ENCODE measurements at regions not wholly inside any gene's neighbourhood (a gene's known extent, or its start where the extent isn't known, plus 50 kb on each side); places are given as distances from the start of the nearest gene placed in this dataset.

GRCh38 chr9:30196941-30197340 lies 2187.5 kb upstream of the ACO1 start:
- Histone ChIP-seq H3K36me3 (no peaks in the 10 kb centered on the region), H3K4me2 (no peak overlapping the region), H3K4me3 (no peak overlapping the region), H3K27me3 (no peaks in the 10 kb centered on the region), H4K20me1 (no peaks in the 10 kb centered on the region), H3K4me1 (no peaks in the 10 kb centered on the region), H3K9me3 (replicated peaks in 1 of 11) (peaks cover 16 to 29% (median 20%) of the 10 kb centered on the region in 11 experiments), H3K27ac (no peak overlapping the region), H3K9ac (no peak overlapping the region)
- no peak for TF ChIP-seq Cebpa-rat (IDR thresholded peaks at IDR 0.05)

GRCh38 chr9:30197453-30197852 lies 2187.0 kb upstream of the ACO1 start:
- H3K9ac ChIP-seq = no peak overlapping the region
- no peaks in the 10 kb centered on the region for H4K20me1 ChIP-seq
- no peaks in the 10 kb centered on the region for H3K36me3 ChIP-seq
- H3K27ac ChIP-seq = no peak overlapping the region
- H3K4me1 ChIP-seq = no peaks in the 10 kb centered on the region
- H3K4me2 ChIP-seq = no peak overlapping the region
- no peak overlapping the region for H3K4me3 ChIP-seq
- no peaks in the 10 kb centered on the region for H3K27me3 ChIP-seq
- H3K9me3 ChIP-seq (replicated peaks in 1 of 11) = peaks cover 16 to 29% (median 20%) of the 10 kb centered on the region in 11 experiments
- no peak for TF ChIP-seq Cebpa-rat (IDR thresholded peaks at IDR 0.05)

- Histone ChIP-seq H4K20me1 (no peaks in the 10 kb centered on the region), H3K4me1 (no peaks in the 10 kb centered on the region), H3K9ac (no peak overlapping the region), H3K9me3 (replicated peaks in 1 of 11) (peaks cover 16 to 29% (median 20%) of the 10 kb centered on the region in 11 experiments), H3K4me2 (no peak overlapping the region), H3K27ac (no peak overlapping the region), H3K27me3 (no peaks in the 10 kb centered on the region), H3K4me3 (no peak overlapping the region), H3K36me3 (no peaks in the 10 kb centered on the region)
- TF ChIP-seq Cebpa-rat (IDR thresholded peaks at IDR 0.05) = no peak
These were observed 2186.5 kb upstream of the ACO1 start for GRCh38 chr9:30197954-30198353.

- TF ChIP-seq Cebpa-rat (IDR thresholded peaks at IDR 0.05) = no peak
- H3K4me2 ChIP-seq = no peak overlapping the region
- no peaks in the 10 kb centered on the region for H3K27me3 ChIP-seq
- no peak overlapping the region for H3K9ac ChIP-seq
- no peaks in the 10 kb centered on the region for H3K4me1 ChIP-seq
- no peak overlapping the region for H3K4me3 ChIP-seq
- peaks cover 16 to 29% (median 20%) of the 10 kb centered on the region in 11 experiments for H3K9me3 ChIP-seq (replicated peaks in 1 of 11)
- H3K27ac ChIP-seq = no peak overlapping the region
- no peaks in the 10 kb centered on the region for H4K20me1 ChIP-seq
- H3K36me3 ChIP-seq = no peaks in the 10 kb centered on the region
These were observed 2185.8 kb upstream of the ACO1 start for GRCh38 chr9:30198463-30199309.

GRCh38 chr9:30201024-30201423 lies 2183.4 kb upstream of the ACO1 start:
- no peaks in the 10 kb centered on the region for H3K4me1 ChIP-seq
- peaks cover 16 to 29% (median 20%) of the 10 kb centered on the region in 11 experiments for H3K9me3 ChIP-seq (replicated peaks in 1 of 11)
- no peaks in the 10 kb centered on the region for H3K36me3 ChIP-seq
- H3K27ac ChIP-seq = no peak overlapping the region
- H3K4me2 ChIP-seq = no peak overlapping the region
- TF ChIP-seq Cebpa-rat (IDR thresholded peaks at IDR 0.05) = no peak
- no peaks in the 10 kb centered on the region for H3K27me3 ChIP-seq
- no peak overlapping the region for H3K9ac ChIP-seq
- no peaks in the 10 kb centered on the region for H4K20me1 ChIP-seq
- H3K4me3 ChIP-seq = no peak overlapping the region

- H3K36me3 ChIP-seq = no peaks in the 10 kb centered on the region
- no peak overlapping the region for H3K27ac ChIP-seq
- H3K9ac ChIP-seq = no peak overlapping the region
- no peak for TF ChIP-seq Cebpa-rat (IDR thresholded peaks at IDR 0.05)
- H3K4me2 ChIP-seq = no peak overlapping the region
- H3K4me3 ChIP-seq = no peak overlapping the region
- H3K9me3 ChIP-seq (replicated peaks in 1 of 11) = no peaks in the 10 kb centered on the region
- no peaks in the 10 kb centered on the region for H3K27me3 ChIP-seq
- H3K4me1 ChIP-seq = no peaks in the 10 kb centered on the region
- no peaks in the 10 kb centered on the region for H4K20me1 ChIP-seq
These were observed 2149.4 kb upstream of the ACO1 start for GRCh38 chr9:30235068-30235467.

GRCh38 chr9:30235564-30235963 lies 2148.9 kb upstream of the ACO1 start:
- Histone ChIP-seq H3K36me3 (no peaks in the 10 kb centered on the region), H3K4me2 (no peak overlapping the region), H3K9me3 (replicated peaks in 1 of 11) (no peaks in the 10 kb centered on the region), H3K4me3 (no peak overlapping the region), H3K9ac (no peak overlapping the region), H4K20me1 (no peaks in the 10 kb centered on the region), H3K27me3 (no peaks in the 10 kb centered on the region), H3K4me1 (no peaks in the 10 kb centered on the region), H3K27ac (no peak overlapping the region)
- TF ChIP-seq Cebpa-rat (IDR thresholded peaks at IDR 0.05) = no peak

GRCh38 chr9:30239878-30240277 lies 2144.6 kb upstream of the ACO1 start:
- H4K20me1 ChIP-seq = no peaks in the 10 kb centered on the region
- H3K4me1 ChIP-seq = peaks cover 0 to 6% (median 0%) of the 10 kb centered on the region in 10 experiments; a peak in 8 of 20 replicates
- no peak overlapping the region for H3K4me3 ChIP-seq
- no peaks in the 10 kb centered on the region for H3K27me3 ChIP-seq
- H3K4me2 ChIP-seq = no peak overlapping the region
- no peak overlapping the region for H3K27ac ChIP-seq
- no peaks in the 10 kb centered on the region for H3K36me3 ChIP-seq
- no peak for TF ChIP-seq Cebpa-rat (IDR thresholded peaks at IDR 0.05)
- H3K9me3 ChIP-seq (replicated peaks in 1 of 11) = no peaks in the 10 kb centered on the region
- no peak overlapping the region for H3K9ac ChIP-seq

GRCh38 chr9:30243467-30243866 lies 2141.0 kb upstream of the ACO1 start:
- Histone ChIP-seq H3K27me3 (no peaks in the 10 kb centered on the region), H3K9me3 (replicated peaks in 1 of 11) (no peaks in the 10 kb centered on the region), H3K4me2 (no peak overlapping the region), H3K4me3 (no peak overlapping the region), H3K27ac (no peak overlapping the region), H3K36me3 (no peaks in the 10 kb centered on the region), H3K4me1 (peaks cover 0 to 19% (median 0%) of the 10 kb centered on the region in 10 experiments; a peak in 8 of 20 replicates), H4K20me1 (no peaks in the 10 kb centered on the region), H3K9ac (no peak overlapping the region)
- no peak for TF ChIP-seq Cebpa-rat (IDR thresholded peaks at IDR 0.05)

GRCh38 chr9:30244877-30245276 lies 2139.6 kb upstream of the ACO1 start:
- Histone ChIP-seq H3K4me2 (peak overlapping the region in 4 of 11 experiments; percentile 40 to 51 (median 43); a peak in 4 of 22 replicates), H3K27ac (no peak overlapping the region), H3K4me1 (peaks cover 0 to 19% (median 0%) of the 10 kb centered on the region in 10 experiments; a peak in 8 of 20 replicates), H3K27me3 (no peaks in the 10 kb centered on the region), H4K20me1 (no peaks in the 10 kb centered on the region), H3K9me3 (replicated peaks in 1 of 11) (no peaks in the 10 kb centered on the region), H3K9ac (no peak overlapping the region), H3K4me3 (no peak overlapping the region), H3K36me3 (no peaks in the 10 kb centered on the region)
- TF ChIP-seq Cebpa-rat (IDR thresholded peaks at IDR 0.05) = no peak
